SJSA1 (cell line): ENCODE measurements at regions not wholly inside any gene's neighbourhood (a gene's known extent, or its start where the extent isn't known, plus 50 kb on each side); places are given as distances from the start of the nearest gene placed in this dataset.

Experiments
- DNase-seq, 2 experiments: peaks; one replicate each; pipeline ENCODE4 v3.0.0-alpha.2; 2015 to 2020; ENCODE audit warnings: low spot score in 2 of 2, low read depth in 1 of 2
- H3K27ac ChIP-seq: fragments of 250-450 bp; sonication (Bioruptor Pico); 2 replicates; pipeline ENCODE4 v1.5.1; 2020; ENCODE audit warnings: mild to moderate bottlenecking, moderate library complexity
- H3K27me3 ChIP-seq: fragments of 250-450 bp; sonication (Bioruptor Pico); replicated peaks from 2 replicates; pipeline ENCODE4 v1.5.1; 2020; ENCODE audit warnings: mild to moderate bottlenecking, moderate library complexity
- H3K36me3 ChIP-seq: fragments of 250-450 bp; sonication (Bioruptor Pico); 2 replicates; pipeline ENCODE4 v1.5.1; 2020; ENCODE audit warnings: mild to moderate bottlenecking
- H3K4me1 ChIP-seq: fragments of 250-450 bp; sonication (Bioruptor Pico); replicated peaks from 2 replicates; pipeline ENCODE4 v1.6.1; 2021; ENCODE audit warnings: mild to moderate bottlenecking
- H3K4me3 ChIP-seq: fragments of 250-450 bp; sonication (Bioruptor Pico); 2 replicates; pipeline ENCODE4 v1.5.1; 2020; ENCODE audit warnings: mild to moderate bottlenecking
- H3K9me3 ChIP-seq: fragments of 250-450 bp; sonication (Bioruptor Pico); replicated peaks from 2 replicates; pipeline ENCODE4 v1.5.1; 2020; ENCODE audit warnings: mild to moderate bottlenecking

- Histone ChIP-seq H3K27me3 (no peaks in the 10 kb centered on the region), H3K4me1 (no peaks in the 10 kb centered on the region), H3K9me3 (no peaks in the 10 kb centered on the region), H3K27ac (no peak overlapping the region), H3K4me3 (no peak overlapping the region), H3K36me3 (no peaks in the 10 kb centered on the region)
- DNase-seq = no peak
These were observed 1240.9 kb upstream of the LRRTM3 start for GRCh38 chr10:65684896-65685295.

- no peak for DNase-seq
- H3K27me3 ChIP-seq = no peaks in the 10 kb centered on the region
- no peak overlapping the region for H3K27ac ChIP-seq
- H3K9me3 ChIP-seq = peaks cover 9% of the 10 kb centered on the region; the same call in 1 of the 2 replicates
- H3K4me1 ChIP-seq = no peaks in the 10 kb centered on the region
- H3K36me3 ChIP-seq = no peaks in the 10 kb centered on the region
- H3K4me3 ChIP-seq = no peak overlapping the region
These were observed 1224.6 kb upstream of the LRRTM3 start for GRCh38 chr10:65701168-65701776.

GRCh38 chr10:65708057-65708456 lies 1217.8 kb upstream of the LRRTM3 start:
- Histone ChIP-seq H3K9me3 (peaks cover 4% of the 10 kb centered on the region; the same call in 1 of the 2 replicates), H3K27ac (no peak overlapping the region), H3K4me3 (no peak overlapping the region), H3K4me1 (no peaks in the 10 kb centered on the region), H3K27me3 (no peaks in the 10 kb centered on the region), H3K36me3 (no peaks in the 10 kb centered on the region)
- DNase-seq = no peak

GRCh38 chr10:65710306-65710705 lies 1215.5 kb upstream of the LRRTM3 start:
- DNase-seq = no peak
- Histone ChIP-seq H3K4me3 (no peak overlapping the region), H3K27me3 (no peaks in the 10 kb centered on the region), H3K9me3 (no peaks in the 10 kb centered on the region), H3K4me1 (no peaks in the 10 kb centered on the region), H3K27ac (no peak overlapping the region), H3K36me3 (no peaks in the 10 kb centered on the region)

- H3K4me3 ChIP-seq = no peak overlapping the region
- H3K27me3 ChIP-seq = no peaks in the 10 kb centered on the region
- H3K36me3 ChIP-seq = no peaks in the 10 kb centered on the region
- H3K9me3 ChIP-seq = no peaks in the 10 kb centered on the region
- no peak overlapping the region for H3K27ac ChIP-seq
- no peak for DNase-seq
- no peaks in the 10 kb centered on the region for H3K4me1 ChIP-seq
These were observed 1206.0 kb upstream of the LRRTM3 start for GRCh38 chr10:65719790-65720189.

- no peaks in the 10 kb centered on the region for H3K36me3 ChIP-seq
- H3K4me1 ChIP-seq = no peaks in the 10 kb centered on the region
- no peaks in the 10 kb centered on the region for H3K9me3 ChIP-seq
- no peak overlapping the region for H3K27ac ChIP-seq
- no peak for DNase-seq
- no peak overlapping the region for H3K4me3 ChIP-seq
- no peaks in the 10 kb centered on the region for H3K27me3 ChIP-seq
These were observed 1204.9 kb upstream of the LRRTM3 start for GRCh38 chr10:65720901-65721300.

GRCh38 chr10:65723525-65723924 lies 1202.3 kb upstream of the LRRTM3 start:
- H3K4me3 ChIP-seq = no peak overlapping the region
- no peak for DNase-seq
- no peak overlapping the region for H3K27ac ChIP-seq
- H3K36me3 ChIP-seq = no peaks in the 10 kb centered on the region
- no peaks in the 10 kb centered on the region for H3K27me3 ChIP-seq
- H3K9me3 ChIP-seq = no peaks in the 10 kb centered on the region
- H3K4me1 ChIP-seq = no peaks in the 10 kb centered on the region

GRCh38 chr10:65735382-65735781 lies 1190.5 kb upstream of the LRRTM3 start:
- Histone ChIP-seq H3K36me3 (no peaks in the 10 kb centered on the region), H3K27ac (no peak overlapping the region), H3K9me3 (no peaks in the 10 kb centered on the region), H3K4me1 (no peaks in the 10 kb centered on the region), H3K27me3 (no peaks in the 10 kb centered on the region), H3K4me3 (no peak overlapping the region)
- DNase-seq = no peak

- H3K9me3 ChIP-seq = 0 out of 2 replicates have a peak, but pooled peaks cover 4% of the 10 kb centered on the region
- H3K4me3 ChIP-seq = no peak overlapping the region
- no peaks in the 10 kb centered on the region for H3K36me3 ChIP-seq
- H3K4me1 ChIP-seq = no peaks in the 10 kb centered on the region
- no peak for DNase-seq
- H3K27me3 ChIP-seq = no peaks in the 10 kb centered on the region
- H3K27ac ChIP-seq = no peak overlapping the region
These were observed 1182.9 kb upstream of the LRRTM3 start for GRCh38 chr10:65742906-65743305.

- Histone ChIP-seq H3K27ac (no peak overlapping the region), H3K36me3 (no peaks in the 10 kb centered on the region), H3K27me3 (no peaks in the 10 kb centered on the region), H3K4me3 (no peak overlapping the region), H3K9me3 (peaks cover 3% of the 10 kb centered on the region; the same call in 1 of the 2 replicates), H3K4me1 (no peaks in the 10 kb centered on the region)
- no peak for DNase-seq
These were observed 1174.6 kb upstream of the LRRTM3 start for GRCh38 chr10:65751218-65751617.

GRCh38 chr10:65751896-65752295 lies 1173.9 kb upstream of the LRRTM3 start:
- Histone ChIP-seq H3K9me3 (peaks cover 3% of the 10 kb centered on the region; the same call in 1 of the 2 replicates), H3K4me1 (no peaks in the 10 kb centered on the region), H3K27ac (no peak overlapping the region), H3K4me3 (no peak overlapping the region), H3K36me3 (no peaks in the 10 kb centered on the region), H3K27me3 (no peaks in the 10 kb centered on the region)
- no peak for DNase-seq

GRCh38 chr10:65753532-65753931 lies 1172.3 kb upstream of the LRRTM3 start:
- no peak overlapping the region for H3K27ac ChIP-seq
- H3K27me3 ChIP-seq = no peaks in the 10 kb centered on the region
- DNase-seq = no peak
- no peak overlapping the region for H3K4me3 ChIP-seq
- peaks cover 3% of the 10 kb centered on the region; the same call in 1 of the 2 replicates for H3K9me3 ChIP-seq
- H3K36me3 ChIP-seq = no peaks in the 10 kb centered on the region
- H3K4me1 ChIP-seq = no peaks in the 10 kb centered on the region

- DNase-seq = no peak
- no peaks in the 10 kb centered on the region for H3K36me3 ChIP-seq
- no peaks in the 10 kb centered on the region for H3K27me3 ChIP-seq
- H3K4me1 ChIP-seq = no peaks in the 10 kb centered on the region
- no peak overlapping the region for H3K4me3 ChIP-seq
- peaks cover 3% of the 10 kb centered on the region; the same call in 1 of the 2 replicates for H3K9me3 ChIP-seq
- H3K27ac ChIP-seq = no peak overlapping the region
These were observed 1171.7 kb upstream of the LRRTM3 start for GRCh38 chr10:65754112-65754511.

- Histone ChIP-seq H3K27ac (no peak overlapping the region), H3K4me3 (no peak overlapping the region), H3K27me3 (no peaks in the 10 kb centered on the region), H3K9me3 (no peaks in the 10 kb centered on the region), H3K4me1 (no peaks in the 10 kb centered on the region), H3K36me3 (no peaks in the 10 kb centered on the region)
- no peak for DNase-seq
These were observed 1163.5 kb upstream of the LRRTM3 start for GRCh38 chr10:65762311-65762710.

- H3K36me3 ChIP-seq = no peaks in the 10 kb centered on the region
- no peak overlapping the region for H3K27ac ChIP-seq
- H3K27me3 ChIP-seq = no peaks in the 10 kb centered on the region
- no peaks in the 10 kb centered on the region for H3K4me1 ChIP-seq
- no peak overlapping the region for H3K4me3 ChIP-seq
- no peaks in the 10 kb centered on the region for H3K9me3 ChIP-seq
- DNase-seq = no peak
These were observed 1160.8 kb upstream of the LRRTM3 start for GRCh38 chr10:65765006-65765541.
